ENCODE measurements at regions not wholly inside any gene's neighbourhood (a gene's known extent, or its start where the extent isn't known, plus 50 kb on each side); places are given as distances from the start of the nearest gene placed in this dataset.

GRCh38 chr10:4343091-4343490 lies 482.9 kb upstream of the AKR1E2 start:
- no peak for DNase-seq (ENCODE audit: low spot score)

GRCh38 chr10:4338768-4339167 lies 487.2 kb upstream of the AKR1E2 start:
- no peak for DNase-seq (ENCODE audit: low spot score)

GRCh38 chr10:4337563-4337962 lies 488.4 kb upstream of the AKR1E2 start:
- no peak for DNase-seq (ENCODE audit: low spot score)

- no peak for DNase-seq (ENCODE audit: low spot score)
These were observed 491.1 kb upstream of the AKR1E2 start for GRCh38 chr10:4334871-4335270.

- no peak for DNase-seq (ENCODE audit: low spot score)
These were observed 492.0 kb upstream of the AKR1E2 start for GRCh38 chr10:4334015-4334414.

- no peak for DNase-seq (ENCODE audit: low spot score)
These were observed 492.5 kb upstream of the AKR1E2 start for GRCh38 chr10:4333459-4333894.

GRCh38 chr10:4332764-4333458 lies 493.1 kb upstream of the AKR1E2 start:
- DNase-seq (ENCODE audit: low spot score), result no peak

GRCh38 chr10:4331150-4331549 lies 494.9 kb upstream of the AKR1E2 start:
- DNase-seq (ENCODE audit: low spot score), result no peak

- DNase-seq (ENCODE audit: low spot score), result no peak
These were observed 495.4 kb upstream of the AKR1E2 start for GRCh38 chr10:4330636-4331035.

GRCh38 chr10:4329225-4329624 lies 496.8 kb upstream of the AKR1E2 start:
- no peak for DNase-seq (ENCODE audit: low spot score)

- no peak for DNase-seq (ENCODE audit: low spot score)
These were observed 499.4 kb upstream of the AKR1E2 start for GRCh38 chr10:4326647-4327046.

GRCh38 chr10:4319870-4320367 lies 506.1 kb upstream of the AKR1E2 start:
- DNase-seq (ENCODE audit: low spot score), result no peak

GRCh38 chr10:4316161-4316810 lies 509.7 kb upstream of the AKR1E2 start:
- DNase-seq (ENCODE audit: low spot score), result no peak

- DNase-seq (ENCODE audit: low spot score), result no peak
These were observed 510.5 kb upstream of the AKR1E2 start for GRCh38 chr10:4315551-4315950.

GRCh38 chr10:4313051-4313450 lies 513.0 kb upstream of the AKR1E2 start:
- DNase-seq (ENCODE audit: low spot score), result no peak

- no peak for DNase-seq (ENCODE audit: low spot score)
These were observed 513.8 kb upstream of the AKR1E2 start for GRCh38 chr10:4312051-4312835.

- no peak for DNase-seq (ENCODE audit: low spot score)
These were observed 515.8 kb upstream of the AKR1E2 start for GRCh38 chr10:4310172-4310571.

GRCh38 chr10:4307910-4308309 lies 518.1 kb upstream of the AKR1E2 start:
- DNase-seq (ENCODE audit: low spot score), result no peak

- DNase-seq (ENCODE audit: low spot score), result no peak
These were observed 519.1 kb upstream of the AKR1E2 start for GRCh38 chr10:4306871-4307270.

- DNase-seq (ENCODE audit: low spot score), result no peak
These were observed 518.0 kb upstream of the KLF6 start for GRCh38 chr10:4303045-4303444.

GRCh38 chr10:4301291-4302045 lies 516.5 kb upstream of the KLF6 start:
- no peak for DNase-seq (ENCODE audit: low spot score)

GRCh38 chr10:4296161-4296560 lies 511.2 kb upstream of the KLF6 start:
- peak; percentile 20 for DNase-seq (ENCODE audit: low spot score)

All from iPS-NIHi11 (cell line).